Fibroblast of the aortic adventitia (primary cell): ENCODE measurements at regions not wholly inside any gene's neighbourhood (a gene's known extent, or its start where the extent isn't known, plus 50 kb on each side); places are given as distances from the start of the nearest gene placed in this dataset.

Source experiments
- DNase-seq: peaks from one replicate; pipeline ENCODE4 v3.0.0-alpha.2; 2010; ENCODE audit warnings: low read depth
- H3K4me3 ChIP-seq: 2 replicates; pipeline ENCODE4 v1.5.1; 2011; ENCODE audit warnings: low read depth, mild to moderate bottlenecking, control low read depth, low read length, moderate library complexity
- CTCF ChIP-seq: IDR thresholded peaks from 2 replicates; pipeline ENCODE4 v1.5.1; 2011; ENCODE audit warnings: mild to moderate bottlenecking, low read length, control low read depth, inconsistent platforms; ENCODE audit not compliant: insufficient read depth

- DNase-seq, result no peak
- TF ChIP-seq CTCF, result no peak
These were observed 478.9 kb upstream of the PSMD7 start for GRCh38 chr16:73817526-73818324.

GRCh38 chr16:73813527-73813926 is 483.1 kb upstream of the PSMD7 start:
- no peak overlapping the region for H3K4me3 ChIP-seq
- no peak for DNase-seq
- TF ChIP-seq CTCF, result no peak

More at GRCh38 chr16:73817526-73818324, 478.9 kb upstream of the PSMD7 start:
- H3K4me3 ChIP-seq, result no peak overlapping the region

- no peak for DNase-seq
- no peak overlapping the region for H3K4me3 ChIP-seq
- TF ChIP-seq CTCF, result no peak
These were observed 492.2 kb upstream of the PSMD7 start for GRCh38 chr16:73804456-73804855.

GRCh38 chr16:73798471-73798870 is 498.1 kb upstream of the PSMD7 start:
- no peak for TF ChIP-seq CTCF
- no peak for DNase-seq
- H3K4me3 ChIP-seq, result no peak overlapping the region

- no peak for TF ChIP-seq CTCF
- DNase-seq, result no peak
- no peak overlapping the region for H3K4me3 ChIP-seq
These were observed 499.5 kb upstream of the PSMD7 start for GRCh38 chr16:73797115-73797514.

- no peak overlapping the region for H3K4me3 ChIP-seq
- no peak for TF ChIP-seq CTCF
- no peak for DNase-seq
These were observed 500.4 kb upstream of the PSMD7 start for GRCh38 chr16:73796241-73796640.

GRCh38 chr16:73794994-73795393 is 501.6 kb upstream of the PSMD7 start:
- no peak for TF ChIP-seq CTCF
- no peak for DNase-seq
- no peak overlapping the region for H3K4me3 ChIP-seq
